ENCODE measurements at regions not wholly inside any gene's neighbourhood (a gene's known extent, or its start where the extent isn't known, plus 50 kb on each side); places are given as distances from the start of the nearest gene placed in this dataset.

DNA sequence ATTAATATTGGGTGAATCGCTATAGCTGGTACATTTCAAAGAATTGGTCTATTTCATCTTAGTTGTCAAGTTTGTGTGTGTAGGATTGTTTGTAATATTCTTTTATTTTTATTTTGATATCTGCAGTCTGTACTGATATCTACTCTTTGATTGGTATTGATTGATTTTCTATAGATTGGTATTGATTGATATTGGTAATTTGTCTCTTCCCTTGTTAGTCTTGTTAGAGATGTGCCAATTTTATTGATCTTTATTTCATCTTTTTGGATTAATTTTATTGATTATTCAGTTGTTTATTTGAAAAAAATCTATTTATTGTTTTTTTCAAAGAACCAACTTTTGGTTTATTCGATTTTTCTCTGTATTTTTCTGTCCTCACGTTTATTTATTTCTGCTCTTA lies 61.4 kb downstream of the TM2D3 start:
- TF ChIP-seq, protein P1, sequence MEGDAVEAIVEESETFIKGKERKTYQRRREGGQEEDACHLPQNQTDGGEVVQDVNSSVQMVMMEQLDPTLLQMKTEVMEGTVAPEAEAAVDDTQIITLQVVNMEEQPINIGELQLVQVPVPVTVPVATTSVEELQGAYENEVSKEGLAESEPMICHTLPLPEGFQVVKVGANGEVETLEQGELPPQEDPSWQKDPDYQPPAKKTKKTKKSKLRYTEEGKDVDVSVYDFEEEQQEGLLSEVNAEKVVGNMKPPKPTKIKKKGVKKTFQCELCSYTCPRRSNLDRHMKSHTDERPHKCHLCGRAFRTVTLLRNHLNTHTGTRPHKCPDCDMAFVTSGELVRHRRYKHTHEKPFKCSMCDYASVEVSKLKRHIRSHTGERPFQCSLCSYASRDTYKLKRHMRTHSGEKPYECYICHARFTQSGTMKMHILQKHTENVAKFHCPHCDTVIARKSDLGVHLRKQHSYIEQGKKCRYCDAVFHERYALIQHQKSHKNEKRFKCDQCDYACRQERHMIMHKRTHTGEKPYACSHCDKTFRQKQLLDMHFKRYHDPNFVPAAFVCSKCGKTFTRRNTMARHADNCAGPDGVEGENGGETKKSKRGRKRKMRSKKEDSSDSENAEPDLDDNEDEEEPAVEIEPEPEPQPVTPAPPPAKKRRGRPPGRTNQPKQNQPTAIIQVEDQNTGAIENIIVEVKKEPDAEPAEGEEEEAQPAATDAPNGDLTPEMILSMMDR (IDR thresholded peaks at IDR 0.05; ENCODE audit: extremely low read depth, insufficient read depth, missing control alignments) = no peak
- DNase-seq (ENCODE audit: low spot score) = no peak
- in situ Hi-C loops (cut with MboI; ENCODE audit: low pct_unique_long_range_greater_than_20kb, low sequenced_read_pairs, unreplicated experiment) = no loop called here

DNA sequence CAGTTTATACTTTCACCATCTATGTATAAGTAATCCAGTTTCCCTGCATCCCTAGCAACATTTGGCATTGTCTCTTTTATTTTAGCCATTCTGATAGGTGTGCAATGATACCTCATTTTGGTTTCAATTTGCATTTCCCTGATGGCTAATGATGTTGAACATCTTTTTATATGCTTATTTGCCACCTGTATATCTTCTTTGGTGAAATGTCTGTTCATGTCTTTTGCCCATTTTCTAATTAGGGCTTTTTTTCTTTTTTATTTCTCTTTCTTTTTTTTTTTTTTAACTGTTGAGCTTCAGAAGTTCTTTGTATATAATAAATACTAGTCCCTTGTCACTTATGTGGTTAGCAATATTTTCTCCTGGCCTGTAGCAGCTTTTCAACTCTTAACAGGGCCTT lies 68.9 kb downstream of the TM2D3 start:
- in situ Hi-C loops (cut with MboI; ENCODE audit: low pct_unique_long_range_greater_than_20kb, low sequenced_read_pairs, unreplicated experiment) = no loop called here
- no peak for DNase-seq (ENCODE audit: low spot score)
- TF ChIP-seq, protein P1 (IDR thresholded peaks at IDR 0.05; ENCODE audit: extremely low read depth, insufficient read depth, missing control alignments) = no peak

DNA sequence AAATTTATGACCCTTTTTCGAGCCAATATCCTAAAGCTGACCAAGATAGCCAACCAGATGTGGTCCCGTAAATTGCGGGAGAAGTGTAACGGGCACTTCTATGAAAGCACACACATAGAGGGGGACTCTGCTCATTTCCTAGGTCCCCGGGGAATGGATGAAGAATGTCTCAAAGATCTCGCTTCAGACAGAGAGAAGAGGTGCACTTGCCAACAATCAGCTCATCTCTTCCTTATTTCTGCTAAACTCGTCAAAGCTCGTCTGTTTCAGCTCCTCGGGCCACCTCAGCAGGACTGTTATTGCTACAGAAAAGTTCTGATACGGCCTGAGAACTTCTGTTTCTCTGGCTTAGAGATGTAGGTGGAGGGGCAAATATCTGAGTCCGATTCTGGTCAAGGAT lies 71.8 kb downstream of the TM2D3 start:
- no peak for DNase-seq (ENCODE audit: low spot score)
- TF ChIP-seq, protein P1 (IDR thresholded peaks at IDR 0.05; ENCODE audit: extremely low read depth, insufficient read depth, missing control alignments) = no peak
- in situ Hi-C loops (cut with MboI; ENCODE audit: low pct_unique_long_range_greater_than_20kb, low sequenced_read_pairs, unreplicated experiment) = no loop called here

DNA sequence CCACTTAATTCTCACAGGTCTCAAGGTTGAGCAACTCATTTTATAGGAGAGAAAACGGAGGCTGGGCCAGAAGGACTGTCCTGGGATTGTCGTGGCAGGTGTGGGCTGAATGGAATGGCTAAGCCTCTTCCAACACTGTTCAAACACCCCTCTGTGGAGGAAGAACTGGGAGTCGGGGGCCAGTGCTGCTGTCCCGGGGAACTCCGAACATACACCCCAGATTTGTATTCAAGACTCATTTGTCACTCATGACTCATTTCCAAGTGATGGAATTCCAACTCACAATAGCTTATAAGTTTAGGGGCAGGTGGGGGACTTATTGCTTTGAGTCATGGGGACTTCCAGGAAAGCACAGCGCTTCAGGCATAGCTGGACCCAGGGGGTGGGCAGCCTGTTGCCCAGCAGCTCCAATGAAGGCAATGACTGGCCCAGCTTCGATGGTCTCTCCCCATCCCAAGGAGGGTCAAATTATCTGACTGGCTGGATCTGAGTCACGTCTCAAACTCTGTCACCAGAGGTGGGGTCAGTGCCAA lies 72.5 kb downstream of the TM2D3 start:
- in situ Hi-C loops (cut with MboI; ENCODE audit: low pct_unique_long_range_greater_than_20kb, low sequenced_read_pairs, unreplicated experiment) = no loop called here
- TF ChIP-seq, protein P1 (IDR thresholded peaks at IDR 0.05; ENCODE audit: extremely low read depth, insufficient read depth, missing control alignments) = no peak
- DNase-seq (ENCODE audit: low spot score) = no peak

DNA sequence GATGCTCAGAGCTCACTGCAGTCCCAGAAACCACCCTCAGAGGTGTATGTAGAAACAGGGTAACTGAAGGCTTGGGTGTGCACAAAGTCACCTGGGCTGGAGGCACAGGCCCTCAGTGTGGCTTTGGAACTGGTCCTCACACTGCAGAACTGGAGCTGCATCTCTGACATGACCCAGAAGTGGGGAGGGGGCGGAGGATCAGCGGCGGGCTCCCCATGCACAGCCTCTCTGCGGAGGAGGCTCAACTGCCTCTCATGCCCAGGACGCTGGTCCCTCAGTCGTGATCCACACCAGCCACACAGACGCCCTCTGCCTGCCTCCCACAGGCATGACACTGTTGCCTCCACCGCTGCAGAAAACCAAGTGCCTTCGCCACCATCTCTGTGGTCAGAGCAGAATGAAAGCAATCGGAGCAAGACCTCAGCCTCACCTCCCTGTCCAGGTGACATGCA lies 73.7 kb downstream of the TM2D3 start:
- in situ Hi-C loops (cut with MboI; ENCODE audit: low pct_unique_long_range_greater_than_20kb, low sequenced_read_pairs, unreplicated experiment) = no loop called here
- peak; percentile 64 for DNase-seq (ENCODE audit: low spot score)

DNA sequence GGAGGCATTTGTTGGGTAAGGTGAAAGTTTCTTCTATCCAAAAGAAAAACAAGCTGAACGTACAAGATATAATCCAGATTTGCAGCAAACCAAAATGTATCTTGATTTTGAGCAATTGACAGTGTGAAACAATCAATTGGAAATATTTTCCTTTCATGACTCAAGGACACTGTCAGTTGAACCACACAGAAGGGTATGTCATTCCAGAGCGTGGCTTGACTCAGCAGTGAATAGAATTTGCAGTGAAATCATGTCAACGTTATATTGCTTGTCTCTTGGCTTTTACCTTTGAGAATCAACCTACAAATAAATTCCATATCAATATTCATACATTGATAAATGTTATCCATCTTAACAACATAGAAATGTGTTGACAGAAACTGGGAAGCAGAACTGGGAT lies 78.2 kb downstream of the TM2D3 start:
- in situ Hi-C loops (cut with MboI; ENCODE audit: low pct_unique_long_range_greater_than_20kb, low sequenced_read_pairs, unreplicated experiment) = no loop called here
- no peak for DNase-seq (ENCODE audit: low spot score)

More for the DNA sequence above, 73.7 kb downstream of the TM2D3 start:
- TF ChIP-seq, protein P1 (IDR thresholded peaks at IDR 0.05; ENCODE audit: extremely low read depth, insufficient read depth, missing control alignments) = peak; percentile 57

More for the DNA sequence above, 78.2 kb downstream of the TM2D3 start:
- TF ChIP-seq, protein P1 (IDR thresholded peaks at IDR 0.05; ENCODE audit: extremely low read depth, insufficient read depth, missing control alignments) = no peak

All from GM13977 (cell line).